ENCODE measurements at regions not wholly inside any gene's neighbourhood (a gene's known extent, or its start where the extent isn't known, plus 50 kb on each side); places are given as distances from the start of the nearest gene placed in this dataset.

- Mint-ChIP-seq H3K27ac (no peak overlapping the region), H3K9me3 (no peaks in the 10 kb centered on the region), H3K27me3 (ENCODE audit: low read depth) (no peaks in the 10 kb centered on the region), H3K4me3 (no peak overlapping the region), H3K4me1 (no peaks in the 10 kb centered on the region), H3K36me3 (ENCODE audit: insufficient read depth in 1 of 3, low read depth in 3 of 3) (no peaks in the 10 kb centered on the region)
- Histone ChIP-seq H3K56ac (ENCODE audit: insufficient read length, low read depth, low read length) (no peak overlapping the region), H4K91ac (ENCODE audit: insufficient read length, low read depth, low read length) (no peak overlapping the region), H4K5ac (ENCODE audit: insufficient read length, low read depth, low read length) (no peak overlapping the region), H3T11ph (ENCODE audit: low read length) (no peak overlapping the region), H3K9ac (ENCODE audit: extremely low read depth, insufficient read length, low read length) (no peak overlapping the region), H3K23ac (ENCODE audit: insufficient read length, low read depth, low read length) (no peak overlapping the region), H2AFZ (ENCODE audit: low read length) (no peak overlapping the region), H2AK5ac (ENCODE audit: insufficient read length, low read length) (no peak overlapping the region), H2BK20ac (ENCODE audit: low read depth, low read length, poor library complexity, severe bottlenecking) (no peak overlapping the region), H3K27ac (ENCODE audit: insufficient read length, low read depth, low read length) (no peak overlapping the region), H4K20me1 (ENCODE audit: control insufficient read depth, insufficient read depth, insufficient read length) (no peaks in the 10 kb centered on the region), H3K4me2 (ENCODE audit: insufficient read depth, insufficient read length, low read length) (no peak overlapping the region), H3K79me1 (ENCODE audit: insufficient read depth, low read depth, low read length, poor library complexity, severe bottlenecking) (no peaks in the 10 kb centered on the region), H3K9me3 (ENCODE audit: control insufficient read depth, low read depth, low read length) (no peaks in the 10 kb centered on the region), H3K14ac (ENCODE audit: insufficient read depth, low read length) (no peak overlapping the region), H3K23me2 (ENCODE audit: insufficient read length, low read depth, low read length, poor library complexity, severe bottlenecking) (no peaks in the 10 kb centered on the region), H3K4me1 (ENCODE audit: insufficient read depth, low read length) (no peaks in the 10 kb centered on the region), H3K18ac (ENCODE audit: insufficient read length, low read depth, low read length) (no peak overlapping the region), H2BK15ac (ENCODE audit: low read depth, low read length) (no peak overlapping the region), H3K4ac (ENCODE audit: low read depth, low read length) (no peak overlapping the region), H3K27me3 (ENCODE audit: insufficient read depth, low read length) (no peaks in the 10 kb centered on the region), H2BK120ac (ENCODE audit: low read depth, low read length, poor library complexity, severe bottlenecking) (no peak overlapping the region), H3K79me2 (ENCODE audit: insufficient read depth, low read length) (no peaks in the 10 kb centered on the region), H2BK5ac (ENCODE audit: insufficient read length, low read length) (no peak overlapping the region), H2BK12ac (ENCODE audit: insufficient read length, low read depth, low read length) (no peak overlapping the region), H4K8ac (replicated peaks; ENCODE audit: insufficient read length, low read depth, low read length) (no peak overlapping the region)
- WGBS (ENCODE audit: extremely low coverage, insufficient read length, low lambda C conversion rate) = no CpG with 5 or more reads among the region's 6 CpGs
- no peak for DNase-seq
- TF ChIP-seq CTCF (conservative IDR thresholded peaks at IDR 0.05) = no peak
Observed at GRCh38 chr4:176579226-176579625, 213.5 kb downstream of the VEGFC start.
